DMS79 (cell line): ENCODE measurements at regions not wholly inside any gene's neighbourhood (a gene's known extent, or its start where the extent isn't known, plus 50 kb on each side); places are given as distances from the start of the nearest gene placed in this dataset.

Experiments used
- DNase-seq: peaks from one replicate; lab custom pipeline; 2025; lab: John Stamatoyannopoulos, UW

GRCh38 chr2:510839-511238 is 166.4 kb downstream of the TMEM18 start:
- DNase-seq, result no peak

GRCh38 chr2:509888-510287 is 167.3 kb downstream of the TMEM18 start:
- DNase-seq, result no peak

- DNase-seq, result no peak
Measured at GRCh38 chr2:508121-508520, 169.1 kb downstream of the TMEM18 start.

GRCh38 chr2:506866-507265 is 170.3 kb downstream of the TMEM18 start:
- no peak for DNase-seq

GRCh38 chr2:506451-506850 is 170.8 kb downstream of the TMEM18 start:
- no peak for DNase-seq

GRCh38 chr2:505941-506340 is 171.3 kb downstream of the TMEM18 start:
- DNase-seq, result no peak

GRCh38 chr2:503288-503999 is 173.8 kb downstream of the TMEM18 start:
- no peak for DNase-seq

- DNase-seq, result no peak
Measured at GRCh38 chr2:502831-503230, 174.4 kb downstream of the TMEM18 start.

GRCh38 chr2:501667-502066 is 175.5 kb downstream of the TMEM18 start:
- no peak for DNase-seq

- no peak for DNase-seq
Measured at GRCh38 chr2:501130-501529, 176.1 kb downstream of the TMEM18 start.

GRCh38 chr2:499726-500125 is 177.5 kb downstream of the TMEM18 start:
- DNase-seq, result no peak

GRCh38 chr2:498493-499178 is 178.6 kb downstream of the TMEM18 start:
- DNase-seq, result no peak

- DNase-seq, result no peak
Measured at GRCh38 chr2:497770-498492, 179.3 kb downstream of the TMEM18 start.

GRCh38 chr2:496729-497128 is 180.5 kb downstream of the TMEM18 start:
- DNase-seq, result no peak

GRCh38 chr2:495745-496275 is 181.4 kb downstream of the TMEM18 start:
- no peak for DNase-seq

- DNase-seq, result no peak
Measured at GRCh38 chr2:494853-495252, 182.4 kb downstream of the TMEM18 start.

GRCh38 chr2:493228-493627 is 184.0 kb downstream of the TMEM18 start:
- DNase-seq, result no peak

- DNase-seq, result no peak
Measured at GRCh38 chr2:492178-492577, 185.0 kb downstream of the TMEM18 start.

- DNase-seq, result no peak
Measured at GRCh38 chr2:489838-490237, 187.4 kb downstream of the TMEM18 start.

- no peak for DNase-seq
Measured at GRCh38 chr2:489084-489483, 188.1 kb downstream of the TMEM18 start.

GRCh38 chr2:487186-488079 is 189.8 kb downstream of the TMEM18 start:
- no peak for DNase-seq

- no peak for DNase-seq
Measured at GRCh38 chr2:486371-486770, 190.8 kb downstream of the TMEM18 start.
